ENCODE measurements at regions not wholly inside any gene's neighbourhood (a gene's known extent, or its start where the extent isn't known, plus 50 kb on each side); places are given as distances from the start of the nearest gene placed in this dataset.
A peak's percentile ranks its signal among the peaks of the same experiment; 100 is the strongest.
"Not testable (repeated sequence)": the region's sequence is repeated elsewhere in the genome, so short reads cannot be mapped to it uniquely, and the experiment has no call there.

DNA sequence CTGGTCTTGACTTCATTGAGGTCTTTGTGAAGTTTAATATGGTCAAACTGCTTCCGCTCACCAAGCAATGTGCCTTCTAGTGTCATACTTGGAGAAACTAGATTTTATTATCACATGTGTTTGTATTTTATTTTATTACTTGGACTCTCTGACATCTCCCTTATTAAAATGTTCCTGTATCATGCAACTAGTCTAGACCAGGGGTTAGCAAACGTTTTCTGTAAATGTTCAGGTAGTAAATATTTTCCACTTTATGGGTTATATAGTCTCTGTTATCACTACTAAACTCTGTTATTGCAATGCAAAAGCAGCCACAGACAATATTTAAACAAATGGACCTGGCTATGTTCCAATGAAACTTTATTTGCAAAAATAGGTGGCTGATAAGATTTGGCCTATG, 443.8 kb downstream of the MID1IP1 start:
- DNase-seq: no peak

DNA sequence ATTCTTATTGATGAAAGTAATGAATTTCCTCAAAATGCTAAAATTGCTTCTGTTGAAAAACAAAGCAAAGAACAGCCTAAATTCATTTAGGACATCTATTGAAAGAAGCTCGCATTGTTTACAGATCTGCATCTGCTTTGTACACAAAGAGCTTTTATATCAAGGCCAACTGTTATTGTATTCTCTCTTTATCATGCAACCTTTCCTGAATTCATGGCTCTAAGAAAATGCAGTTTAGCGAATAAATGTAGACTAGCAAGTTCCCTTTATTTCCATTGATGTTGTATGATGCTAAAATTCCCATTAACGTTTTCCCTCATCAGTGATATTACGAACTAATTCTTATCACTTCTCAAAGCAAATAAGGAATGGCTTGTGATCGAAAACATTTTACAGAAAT, 446.3 kb downstream of the MID1IP1 start:
- no peak for DNase-seq

DNA sequence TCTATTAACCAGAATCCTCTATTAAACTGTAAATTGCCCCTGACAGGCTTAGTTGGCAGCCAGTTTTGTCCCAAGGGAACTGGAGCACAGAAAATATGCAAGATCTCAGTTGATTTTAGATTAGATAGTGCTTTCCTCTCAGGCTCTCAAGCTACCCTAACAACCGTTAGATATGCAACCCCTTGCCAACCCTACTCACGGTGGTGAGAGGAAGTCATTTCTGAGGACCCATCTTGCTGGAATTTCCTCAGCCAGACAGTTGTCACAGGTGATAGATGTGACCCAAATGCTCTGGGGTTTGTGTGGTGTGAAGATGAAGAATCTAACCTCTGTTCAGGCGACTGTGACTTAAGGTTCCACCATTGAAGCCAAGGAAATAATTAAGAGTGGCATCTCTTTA, 447.1 kb downstream of the MID1IP1 start:
- DNase-seq: no peak

DNA sequence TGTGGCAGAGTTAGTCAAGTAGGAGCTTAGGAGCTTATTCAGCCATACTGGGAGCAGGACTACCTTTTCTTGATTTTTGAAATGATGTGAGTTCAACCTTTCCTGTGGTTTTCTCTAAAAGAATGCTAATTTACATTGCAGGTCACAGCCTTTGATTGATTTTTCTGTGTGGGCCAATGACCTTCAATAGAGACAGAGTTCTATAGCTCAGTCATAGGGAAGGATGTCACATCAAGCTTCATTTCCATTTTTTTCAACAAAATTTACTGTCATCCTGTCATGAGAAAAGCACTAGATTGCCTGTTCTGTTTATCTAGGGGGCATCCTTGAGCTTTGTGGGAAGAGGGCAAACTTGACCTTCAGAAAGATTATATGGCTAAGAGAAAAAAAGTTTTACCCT, 448.7 kb downstream of the MID1IP1 start:
- DNase-seq: no peak

DNA sequence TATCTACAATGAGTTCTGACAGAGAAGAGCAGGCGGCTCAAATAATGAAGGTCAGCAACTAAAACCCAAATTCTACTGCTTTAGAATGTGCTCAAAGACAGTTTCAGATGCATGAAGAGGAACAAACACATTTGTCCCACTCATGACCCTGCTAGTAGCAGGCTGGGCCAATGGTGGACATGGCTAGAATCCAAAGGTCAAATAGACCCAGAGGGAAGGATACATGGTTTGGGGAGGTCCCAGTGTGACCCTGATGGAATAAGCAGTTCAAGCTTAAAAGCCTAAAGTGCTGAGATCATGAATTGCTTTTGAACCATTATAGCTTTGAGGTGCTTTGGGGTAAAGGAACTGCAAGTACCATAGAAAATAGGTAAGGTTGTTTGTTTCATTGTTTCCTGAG, 450.7 kb downstream of the MID1IP1 start:
- DNase-seq: no peak

DNA sequence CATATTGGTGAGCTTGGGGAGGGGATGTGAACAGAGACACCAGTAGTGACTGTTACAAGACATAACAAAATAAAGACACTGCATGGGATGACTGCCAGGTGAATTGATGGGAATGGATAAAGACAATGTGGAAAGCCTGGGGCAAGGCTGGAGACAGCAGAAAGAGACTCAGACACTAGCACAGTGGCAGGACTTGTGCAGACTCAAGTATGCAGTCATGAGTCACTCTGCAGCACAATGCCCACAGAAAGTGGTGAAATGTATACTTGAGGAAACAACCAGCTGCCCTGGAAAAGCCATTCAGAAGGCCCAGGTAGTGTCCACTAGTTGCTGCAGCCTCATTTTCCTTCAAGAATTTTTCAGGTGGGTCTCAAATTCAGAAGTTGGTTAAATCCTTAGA, 452.3 kb downstream of the MID1IP1 start:
- DNase-seq: no peak

DNA sequence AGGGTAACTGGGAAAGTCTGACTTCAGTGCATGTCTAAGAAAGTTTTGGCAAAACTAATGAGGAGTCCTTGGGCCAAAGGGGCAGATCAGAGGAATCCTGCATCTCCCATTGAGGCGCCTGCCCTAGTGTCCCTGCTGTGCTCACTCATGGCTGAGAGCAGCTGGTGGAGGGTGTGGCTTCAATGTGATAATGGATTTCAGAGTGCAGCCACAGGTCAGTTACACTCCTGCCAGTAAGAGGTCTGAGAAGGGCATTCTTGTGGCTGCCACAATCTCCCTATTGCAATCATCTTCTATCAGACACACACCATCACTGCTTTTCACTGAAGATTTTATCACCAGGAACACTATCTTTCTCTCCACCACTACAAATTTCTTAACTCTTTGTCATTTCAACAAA, 457.1 kb downstream of the MID1IP1 start:
- DNase-seq: no peak

DNA sequence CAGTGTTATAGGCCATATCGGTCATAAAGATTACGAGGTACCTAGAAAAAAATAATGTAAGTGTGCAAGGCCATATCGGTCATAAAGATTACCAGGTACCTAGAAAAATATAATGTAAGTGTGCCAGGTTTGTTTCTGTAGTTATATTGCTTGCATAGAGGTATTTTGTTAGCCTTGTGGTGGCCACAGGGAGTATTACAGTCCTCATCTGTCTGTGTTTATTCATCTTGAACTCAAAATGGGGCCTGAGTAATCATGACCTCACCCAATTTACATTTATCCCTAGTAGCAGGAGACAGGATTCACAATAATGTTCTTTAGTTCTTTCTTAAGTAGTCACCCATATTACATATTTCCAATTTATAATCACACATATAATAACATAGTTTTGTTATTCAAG, 459.7 kb downstream of the MID1IP1 start:
- DNase-seq: no peak

DNA sequence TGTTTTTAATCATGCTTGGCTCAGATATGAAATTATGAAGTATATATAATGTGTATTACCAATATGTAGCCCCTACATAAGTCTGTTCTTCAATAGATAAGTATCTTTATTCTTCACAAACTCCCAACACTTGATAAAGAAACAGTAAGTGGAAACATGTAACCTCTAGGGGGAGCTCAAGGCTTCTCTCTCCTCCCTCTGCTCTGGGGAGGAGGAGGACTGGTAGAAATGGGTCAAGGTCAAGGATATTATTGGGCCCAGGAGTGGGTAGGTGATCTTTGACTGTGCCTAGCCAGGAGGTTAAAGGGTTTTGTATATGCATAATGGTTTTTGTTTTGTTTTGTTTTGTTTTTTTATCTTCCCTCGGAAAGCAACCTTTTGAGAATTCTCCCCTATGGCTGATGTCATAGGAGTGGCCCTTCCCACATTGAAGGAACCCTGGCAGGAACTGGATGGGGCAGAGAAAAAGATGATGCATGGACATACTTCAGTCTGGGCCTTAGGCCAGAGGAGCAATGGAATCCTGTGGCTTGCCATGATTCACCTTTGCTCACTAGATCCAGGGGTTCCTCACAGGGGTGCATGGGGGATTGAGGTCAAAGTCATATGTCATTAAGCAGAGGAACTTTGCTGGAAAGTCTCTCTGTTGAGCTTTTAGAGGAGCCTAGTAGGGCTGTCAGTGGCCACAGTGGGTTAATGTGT, 460.3 kb downstream of the MID1IP1 start:
- no peak for DNase-seq

DNA sequence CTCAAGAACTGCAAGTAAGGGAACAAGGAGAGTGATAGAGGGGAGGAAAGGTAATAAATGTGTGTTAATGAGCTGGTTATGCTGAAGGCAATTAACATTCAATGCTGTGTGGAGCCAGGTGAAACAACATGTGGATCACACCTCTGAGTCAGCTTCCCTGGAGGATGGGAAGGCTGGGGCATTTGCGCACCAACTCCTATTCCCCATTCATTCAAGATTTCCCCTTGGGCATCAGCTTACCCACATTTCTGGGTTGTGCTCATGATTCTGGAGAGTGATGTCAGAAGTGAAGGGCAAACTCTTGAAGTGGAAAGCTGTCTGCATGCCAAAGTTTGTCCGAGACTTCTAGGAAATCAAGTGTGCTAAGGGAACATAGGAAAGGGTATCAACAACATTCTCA, 461.4 kb downstream of the MID1IP1 start:
- DNase-seq: no peak

DNA sequence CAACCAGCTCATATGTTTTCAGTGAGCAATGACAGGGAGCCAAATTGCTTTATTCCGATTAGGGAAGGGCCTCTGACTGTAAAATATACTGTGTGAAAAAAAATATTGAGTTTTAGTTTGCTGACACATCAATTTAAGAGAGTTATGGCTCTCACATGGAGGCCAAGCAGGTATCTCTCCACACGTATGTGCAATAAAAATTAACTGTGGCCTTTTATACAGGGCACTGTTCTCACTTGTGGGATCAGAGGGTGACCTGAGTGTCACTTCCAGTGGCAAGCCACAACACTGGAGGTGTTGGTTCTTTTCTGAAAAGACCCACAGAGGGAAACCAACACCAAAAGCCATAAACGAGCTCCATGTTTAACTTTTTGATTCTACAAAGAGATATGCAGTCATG, 462.8 kb downstream of the MID1IP1 start:
- DNase-seq: no peak

DNA sequence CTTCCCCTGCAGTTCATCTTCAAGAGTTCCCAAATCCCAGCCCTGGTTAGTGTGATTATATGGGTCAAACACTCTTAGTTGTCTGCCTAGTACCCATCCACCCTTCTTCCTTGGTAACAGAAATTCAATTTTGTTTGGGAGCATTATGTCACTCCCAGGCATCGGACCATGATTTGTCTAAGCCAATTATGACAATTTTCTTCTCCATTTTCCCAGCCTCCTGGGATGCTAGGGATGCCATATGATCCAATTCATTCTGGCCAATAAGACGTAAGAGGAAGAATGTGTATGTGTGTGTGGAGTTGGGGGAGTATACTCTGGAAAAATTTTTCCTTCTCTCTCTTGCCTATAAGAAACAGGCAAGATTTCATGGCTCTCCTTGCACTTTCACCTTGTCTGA, 465.9 kb downstream of the MID1IP1 start:
- no peak for DNase-seq

DNA sequence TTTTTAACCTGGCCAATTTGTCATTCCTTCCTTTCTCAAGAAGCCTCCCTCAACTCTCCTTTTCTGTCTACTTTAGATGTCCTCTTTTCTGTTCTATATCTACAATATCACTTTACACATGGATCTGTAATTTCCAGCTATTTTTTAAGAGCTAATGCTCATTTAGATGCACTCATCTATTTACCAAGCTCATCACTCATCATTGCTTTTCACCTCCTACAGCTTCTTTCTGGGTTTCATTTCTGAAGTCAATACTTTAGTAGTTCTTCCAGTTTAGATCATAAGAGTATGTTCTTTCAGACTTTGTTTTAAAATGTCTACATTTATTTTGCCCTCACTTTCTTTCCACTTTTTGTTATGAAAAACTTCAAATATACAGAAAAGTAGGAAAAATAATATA, 466.9 kb downstream of the MID1IP1 start:
- no peak for DNase-seq

DNA sequence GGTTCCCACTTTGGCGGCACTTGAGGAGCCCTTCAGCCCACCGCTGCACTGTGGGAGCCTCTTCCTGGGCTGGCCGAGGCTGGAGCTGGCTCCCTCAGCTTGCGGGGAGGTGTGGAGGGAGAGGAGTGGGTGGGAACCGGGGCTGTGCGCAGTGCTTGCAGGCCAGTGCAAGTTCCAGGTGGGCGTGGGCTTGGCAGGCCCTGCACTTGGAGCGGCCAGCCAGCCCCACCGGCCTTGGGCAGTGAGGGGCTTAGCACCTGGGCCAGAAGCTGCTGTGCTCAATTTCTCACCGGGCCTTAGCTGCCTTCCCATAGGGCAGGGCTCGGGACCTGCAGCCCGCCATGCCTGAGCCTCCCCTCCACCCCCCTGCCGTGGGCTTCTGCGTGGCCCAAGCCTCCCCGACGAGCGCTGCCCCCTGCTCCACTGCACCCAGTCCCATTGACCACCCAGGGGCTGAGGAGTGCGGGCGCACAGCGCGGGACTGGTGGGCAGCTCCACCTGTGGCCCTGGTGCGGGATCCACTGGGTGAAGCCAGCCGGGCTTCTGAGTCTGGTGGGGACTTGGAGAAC, 474.3 kb downstream of the MID1IP1 start:
- DNase-seq: no peak

DNA sequence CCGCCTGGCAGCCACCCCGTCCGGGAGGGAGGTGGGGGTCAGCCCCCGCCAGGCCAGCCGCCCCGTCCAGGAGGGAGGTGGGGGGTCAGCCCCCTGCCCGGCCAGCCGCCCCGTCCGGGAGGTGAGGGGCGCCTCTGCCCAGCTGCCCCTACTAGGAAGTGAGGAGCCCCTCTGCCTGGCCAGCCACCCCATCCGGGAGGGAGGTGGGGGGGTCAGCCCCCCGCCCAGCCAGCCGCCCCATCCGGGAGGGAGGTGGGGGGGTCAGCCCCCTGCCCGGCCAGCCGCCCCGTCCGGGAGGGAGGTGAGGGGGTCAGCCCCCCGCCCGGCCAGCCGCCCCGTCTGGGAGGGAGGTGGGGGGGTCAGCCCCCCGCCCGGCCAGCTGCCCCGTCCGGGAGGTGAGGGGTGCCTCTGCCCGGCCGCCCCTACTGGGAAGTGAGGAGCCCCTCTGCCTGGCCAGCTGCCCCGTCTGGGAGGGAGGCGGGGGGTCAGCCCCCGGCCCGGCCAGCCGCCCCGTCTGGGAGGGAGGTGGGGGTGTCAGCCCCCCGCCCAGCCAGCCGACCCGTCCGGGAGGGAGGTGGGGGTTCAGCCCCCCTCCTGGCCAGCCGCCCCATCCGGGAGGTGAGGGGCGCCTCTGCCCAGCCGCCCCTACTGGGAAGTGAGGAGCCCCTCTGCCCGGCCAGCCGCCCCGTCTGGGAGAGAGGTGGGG, 476.6 kb downstream of the MID1IP1 start:
- not testable (repeated sequence) for DNase-seq

DNA sequence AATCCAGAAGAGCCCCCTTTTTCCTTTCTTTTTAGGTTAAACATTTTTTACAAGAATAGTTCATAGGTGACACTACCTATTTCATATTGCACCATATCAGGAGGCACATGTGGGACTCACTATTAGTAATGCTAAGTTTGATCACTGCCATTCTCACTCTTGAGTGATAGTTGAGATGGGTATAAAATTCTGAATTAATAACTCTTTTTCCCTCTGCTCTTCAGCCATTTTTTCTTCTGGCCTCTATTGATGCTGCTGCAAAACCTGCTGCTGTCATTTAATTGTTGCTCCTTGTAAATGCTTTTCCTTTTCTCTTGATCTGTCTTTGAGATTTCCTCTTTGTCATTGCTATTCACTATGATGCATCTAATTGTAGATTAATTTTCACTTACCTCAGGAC, 482.0 kb downstream of the MID1IP1 start:
- DNase-seq: no peak

DNA sequence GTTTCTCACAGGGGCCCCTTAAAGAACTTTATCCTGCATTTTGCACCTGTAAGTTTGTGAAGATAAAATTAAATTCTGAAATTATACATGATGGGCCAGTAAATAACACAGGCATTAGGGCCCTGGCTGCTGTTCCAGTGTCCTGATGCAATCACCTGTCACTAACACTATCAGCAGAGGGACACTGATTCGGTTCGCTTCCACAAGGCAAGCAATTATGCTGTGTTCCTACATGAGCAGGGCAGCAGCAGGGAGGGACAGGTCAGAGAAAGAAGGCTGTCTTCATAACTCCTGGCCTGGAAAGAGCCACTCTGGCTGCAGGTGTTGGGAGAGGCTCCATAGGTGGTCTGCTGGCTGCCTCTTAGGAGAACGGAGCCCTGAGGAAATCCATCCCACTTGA, 487.3 kb downstream of the MID1IP1 start:
- no peak for DNase-seq

DNA sequence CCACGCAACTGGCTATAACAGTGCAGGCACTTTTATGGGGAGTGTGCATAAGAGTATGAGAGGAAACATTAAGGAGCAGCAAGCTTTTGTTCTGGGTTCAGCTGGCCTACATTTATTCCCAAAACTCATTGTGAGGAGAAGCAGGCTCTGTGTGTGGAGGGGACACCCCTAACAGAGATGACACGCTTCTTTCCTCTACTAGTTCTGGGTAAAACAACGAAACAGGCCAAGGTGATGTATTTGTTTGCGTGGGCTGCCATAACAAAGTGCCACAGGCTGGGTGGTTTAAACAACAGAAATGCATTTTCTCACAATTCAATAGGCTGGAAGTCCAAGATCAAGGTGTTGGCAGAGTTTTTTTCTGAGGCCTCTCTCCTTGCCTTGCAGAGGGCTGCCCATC, 488.6 kb downstream of the MID1IP1 start:
- DNase-seq: no peak

DNA sequence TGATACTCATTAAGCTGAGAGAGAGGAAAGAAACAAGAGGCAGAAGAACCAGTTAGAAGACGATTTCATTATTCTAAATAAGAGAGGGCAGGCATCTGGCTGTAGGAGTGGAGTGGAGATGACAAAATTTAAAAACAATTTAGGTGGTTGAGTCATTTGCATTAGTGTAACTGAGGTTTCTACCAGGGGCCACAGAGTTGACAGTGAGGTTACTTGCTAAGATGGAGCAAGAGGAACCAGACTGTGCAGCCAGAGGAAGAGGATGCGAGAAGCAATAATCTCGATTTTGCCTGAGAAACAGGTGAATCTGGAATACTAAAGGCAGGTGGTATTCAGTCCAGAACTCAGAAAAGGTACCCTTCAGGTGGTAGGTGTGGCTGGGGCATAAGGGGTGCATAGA, 491.9 kb downstream of the MID1IP1 start:
- DNase-seq: no peak

DNA sequence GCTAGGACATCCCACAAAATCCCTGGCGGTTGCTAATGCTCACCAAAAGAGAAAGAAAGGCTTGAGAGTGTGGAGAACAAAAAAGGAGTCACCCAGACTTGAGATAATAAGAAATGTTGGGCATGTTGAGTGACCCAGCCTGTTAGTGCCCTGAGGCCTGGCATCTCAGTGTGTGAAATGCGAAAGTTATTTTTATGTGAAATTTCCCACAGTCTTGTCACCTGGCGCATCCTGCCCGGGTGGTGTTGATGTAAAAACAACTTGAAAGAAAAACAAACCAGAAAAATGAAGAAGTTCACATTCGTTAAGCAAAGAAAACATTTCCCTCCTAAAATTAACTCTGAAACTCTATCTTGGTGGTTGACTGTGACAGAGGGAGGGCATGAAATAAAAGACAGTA, 495.2 kb downstream of the MID1IP1 start:
- DNase-seq: no peak

DNA sequence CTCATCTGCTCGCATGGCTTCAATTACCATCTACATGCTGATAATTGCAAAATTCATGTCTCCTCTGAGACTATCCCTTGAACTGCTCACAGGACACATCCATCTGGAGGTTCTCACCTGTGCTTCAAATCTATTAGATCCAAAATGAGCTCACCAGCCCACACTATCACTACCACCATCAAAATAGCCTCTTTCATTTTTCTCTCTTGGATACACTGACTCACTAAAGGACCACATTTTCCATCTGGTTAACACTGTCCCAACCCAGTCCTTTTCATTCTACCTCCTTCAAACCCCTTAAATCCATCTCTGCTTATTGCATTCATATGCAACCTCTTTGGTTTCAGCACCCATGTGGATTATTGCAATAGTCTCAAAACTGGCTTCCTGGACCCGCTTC, 497.6 kb downstream of the MID1IP1 start:
- no peak for DNase-seq

DNA sequence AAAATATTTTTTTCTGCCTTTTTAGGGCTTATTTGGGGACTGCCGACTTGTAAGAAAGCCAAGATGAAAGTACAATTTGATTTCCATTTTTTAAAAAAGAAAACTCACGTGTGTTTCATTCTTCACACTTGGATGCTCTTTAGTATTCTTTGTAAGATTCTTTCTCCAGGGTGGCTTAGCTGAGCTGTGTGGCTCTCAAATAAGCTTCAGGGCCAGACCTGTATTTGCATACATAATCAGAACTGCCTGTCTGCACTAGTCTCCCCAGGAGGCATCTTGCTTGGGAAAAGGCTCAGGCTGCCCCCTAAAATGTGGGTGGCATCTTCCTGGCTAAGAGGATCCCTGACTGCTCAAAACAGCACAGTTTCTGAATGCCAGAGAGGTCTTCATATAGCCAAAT, 498.4 kb downstream of the MID1IP1 start:
- no peak for DNase-seq

DNA sequence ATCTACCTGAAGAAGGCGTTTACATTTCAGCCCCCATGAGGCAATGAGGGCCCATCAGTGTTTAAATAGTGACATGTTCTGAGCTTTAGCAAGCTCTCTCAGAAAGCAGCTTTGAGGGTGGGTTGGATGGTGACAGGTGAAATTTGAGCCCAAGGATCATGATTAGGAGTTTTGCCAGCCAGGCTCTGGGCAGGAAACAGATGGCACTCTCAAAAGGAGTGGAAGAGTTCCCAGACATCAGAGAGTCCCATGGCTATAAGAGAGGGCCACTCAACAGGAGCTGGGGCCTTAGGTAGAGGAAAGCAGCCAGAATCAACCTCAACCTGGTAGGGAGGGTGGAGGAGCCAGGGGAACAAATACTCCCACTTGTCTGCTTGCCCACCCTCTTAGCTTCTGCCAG, 499.8 kb downstream of the MID1IP1 start:
- DNase-seq: peak; percentile 89

DNA sequence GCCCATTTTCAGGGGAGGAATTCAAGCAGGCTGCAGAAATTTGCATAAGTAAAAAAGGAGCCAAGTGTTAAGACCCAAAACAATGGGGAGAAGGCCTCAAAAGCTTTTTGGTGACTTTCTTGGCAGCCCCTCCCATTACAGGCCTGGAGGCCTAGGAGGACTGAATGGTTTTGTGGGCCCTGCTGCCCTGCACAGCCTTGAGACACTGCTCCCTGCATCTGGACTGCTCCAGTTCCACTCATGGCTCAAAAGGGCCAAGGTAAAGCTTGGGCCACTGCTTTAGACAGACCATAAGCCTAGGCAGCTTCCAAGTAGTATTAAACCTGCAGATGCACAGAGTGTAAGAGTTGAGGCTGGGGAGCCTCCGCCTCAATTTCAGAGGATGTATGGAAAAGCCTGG, 501.6 kb downstream of the MID1IP1 start:
- DNase-seq: no peak

DNA sequence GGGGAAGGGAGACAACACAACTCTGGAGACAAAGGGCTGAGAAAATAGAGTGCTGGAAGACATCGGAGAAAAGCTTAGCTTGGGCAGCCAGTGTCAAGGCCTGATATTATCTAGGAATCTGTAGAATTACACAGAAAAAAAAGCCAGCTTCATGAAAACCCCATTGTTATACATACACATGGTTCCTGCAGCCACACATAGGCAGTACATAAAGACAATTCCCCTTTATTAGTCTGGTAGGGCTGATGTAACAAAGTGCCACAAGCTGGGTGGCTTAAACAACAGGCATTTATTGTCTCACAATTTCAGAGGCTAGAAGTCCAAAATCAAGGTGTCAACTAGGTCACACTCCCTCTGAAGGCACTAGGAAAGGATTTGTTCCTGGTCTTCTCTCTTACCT, 503.5 kb downstream of the MID1IP1 start:
- DNase-seq: no peak

Data from NCI-H446 treated with DMSO at 0.1 percent for 48 hours (cell line).